SK-N-MC (cell line): ENCODE measurements at regions not wholly inside any gene's neighbourhood (a gene's known extent, or its start where the extent isn't known, plus 50 kb on each side); places are given as distances from the start of the nearest gene placed in this dataset.

Experiments used
- EZH2 ChIP-seq: fragments of 200-600 bp; sonication (generic); IDR thresholded peaks from one replicate; pipeline ENCODE4 v1.6.1; 2017; ENCODE audit warnings: antibody characterized with exemption
- FOXP2 ChIP-seq: optimal IDR thresholded peaks from 2 replicates; pipeline ENCODE3; 2011; ENCODE audit warnings: mild to moderate bottlenecking, moderate library complexity; ENCODE audit not compliant: insufficient read depth; ENCODE audit errors: extremely low read length, control extremely low read depth
- POLR2AphosphoS5 ChIP-seq: IDR thresholded peaks from 2 replicates; pipeline ENCODE4 v1.6.1; 2012; ENCODE audit warnings: mild to moderate bottlenecking, low read depth, low read length, borderline replicate concordance

- no peak for TF ChIP-seq EZH2
- TF ChIP-seq POLR2AphosphoS5, result no peak
- no peak for TF ChIP-seq FOXP2
Observed at GRCh38 chr2:128409326-128410034, 90.8 kb upstream of the HS6ST1 start.
